WTC11 (cell line): ENCODE measurements at regions not wholly inside any gene's neighbourhood (a gene's known extent, or its start where the extent isn't known, plus 50 kb on each side); places are given as distances from the start of the nearest gene placed in this dataset.

Experiments used
- ATAC-seq: fragments of 200-7000 bp; cut with Tn5 transposase; 2 replicates; pipeline ENCODE4 v1.10.0; 2021; ENCODE audit warnings: mild to moderate bottlenecking, moderate library complexity
- CTCF ChIA-PET: fragments of 300-600 bp; sonication (Branson Sonifier 250); formaldehyde crosslinking; loops from one replicate; lab custom pipeline; 2021; ENCODE audit warnings: antibody characterized with exemption; lab: Charles Lee
- POLR2A ChIA-PET: fragments of 350-600 bp; sonication (Branson Sonifier 250); formaldehyde crosslinking; loops from one replicate; lab custom pipeline; 2021; ENCODE audit warnings: antibody characterized with exemption; lab: Charles Lee
- DNase-seq: peaks from one replicate; pipeline ENCODE4 v3.0.0; 2021; ENCODE audit warnings: low spot score
- H3K27ac Mint-ChIP-seq: 2 replicates; pipeline ENCODE4 v1.8.0; 2021; ENCODE audit warnings: mixed read lengths
- H3K27me3 Mint-ChIP-seq: 2 replicates; pipeline ENCODE4 v1.8.0; 2021; ENCODE audit warnings: low read depth, mild to moderate bottlenecking, moderate library complexity, mixed read lengths
- H3K36me3 Mint-ChIP-seq: 2 replicates; pipeline ENCODE4 v1.8.0; 2021; ENCODE audit warnings: mixed read lengths
- H3K4me1 Mint-ChIP-seq: 2 replicates; pipeline ENCODE4 v1.8.0; 2022; ENCODE audit warnings: mixed read lengths
- H3K4me3 Mint-ChIP-seq: 2 replicates; pipeline ENCODE4 v1.8.0; 2021; ENCODE audit warnings: mild to moderate bottlenecking, moderate library complexity, mixed read lengths
- H3K9me3 Mint-ChIP-seq: 2 replicates; pipeline ENCODE4 v1.8.0; 2021; ENCODE audit warnings: mixed read lengths
- ATF6 ChIP-seq: sonication (generic); formaldehyde crosslinking; IDR thresholded peaks from 2 replicates; pipeline ENCODE4 v1.8.1; 2023; ENCODE audit warnings: mild to moderate bottlenecking, missing genetic modification reagents
- E2F4 ChIP-seq: sonication (generic); formaldehyde crosslinking; IDR thresholded peaks from 2 replicates; pipeline ENCODE4 v1.8.1; 2022; ENCODE audit warnings: low read depth, mild to moderate bottlenecking, moderate library complexity, missing genetic modification reagents, borderline replicate concordance
- ERG ChIP-seq: fragments of 250-450 bp; sonication (Bioruptor Pico); IDR thresholded peaks from 2 replicates; pipeline ENCODE4 v1.8.0; 2021; ENCODE audit warnings: mild to moderate bottlenecking
- FOXP1 ChIP-seq: sonication (generic); formaldehyde crosslinking; IDR thresholded peaks from 2 replicates; pipeline ENCODE4 v1.8.0; 2022; ENCODE audit warnings: missing genetic modification reagents, mild to moderate bottlenecking, moderate library complexity, borderline replicate concordance
- FOXP4 ChIP-seq: sonication (generic); formaldehyde crosslinking; IDR thresholded peaks from 2 replicates; pipeline ENCODE4 v1.8.0; 2022; ENCODE audit warnings: mild to moderate bottlenecking, missing genetic modification reagents
- IRF1 ChIP-seq: sonication (generic); formaldehyde crosslinking; IDR thresholded peaks from 2 replicates; pipeline ENCODE4 v1.8.0; 2023; ENCODE audit warnings: missing genetic modification reagents
- MXD4 ChIP-seq: fragments of 250-450 bp; sonication (Bioruptor Pico); IDR thresholded peaks from 2 replicates; pipeline ENCODE4 v1.8.0; 2021; ENCODE audit warnings: mild to moderate bottlenecking, moderate library complexity, borderline replicate concordance
- RORB ChIP-seq: fragments of 250-450 bp; sonication (Bioruptor Pico); IDR thresholded peaks from 2 replicates; pipeline ENCODE4 v1.9.0; 2021; ENCODE audit warnings: mild to moderate bottlenecking
- TCF7 ChIP-seq: sonication (generic); formaldehyde crosslinking; IDR thresholded peaks from 2 replicates; pipeline ENCODE4 v1.8.0; 2022; ENCODE audit warnings: mild to moderate bottlenecking, low read depth, missing genetic modification reagents, moderate library complexity
- TEAD1 ChIP-seq: sonication (generic); formaldehyde crosslinking; IDR thresholded peaks from 2 replicates; pipeline ENCODE4 v1.8.0; 2022; ENCODE audit warnings: mild to moderate bottlenecking, missing genetic modification reagents
- TP53 ChIP-seq: sonication (generic); formaldehyde crosslinking; IDR thresholded peaks from 2 replicates; pipeline ENCODE4 v1.8.1; 2023; ENCODE audit warnings: mild to moderate bottlenecking, missing genetic modification reagents
- ZNF232 ChIP-seq: sonication (generic); formaldehyde crosslinking; IDR thresholded peaks from 2 replicates; pipeline ENCODE4 v1.8.0; 2022; ENCODE audit warnings: mild to moderate bottlenecking, missing genetic modification reagents
- ZNF423 ChIP-seq: fragments of 250-450 bp; sonication (Bioruptor Pico); IDR thresholded peaks from 2 replicates; pipeline ENCODE4 v2.1.2; 2022; ENCODE audit warnings: mild to moderate bottlenecking, moderate library complexity
- ZNF512 ChIP-seq: sonication (generic); formaldehyde crosslinking; IDR thresholded peaks from 2 replicates; pipeline ENCODE4 v1.8.1; 2022; ENCODE audit warnings: missing genetic modification reagents, borderline replicate concordance

GRCh38 chr1:75673399-75673798 lies 51.1 kb upstream of the ACADM start:
- H3K27ac Mint-ChIP-seq, result no peak overlapping the region

GRCh38 chr1:75673885-75674284 lies 50.6 kb upstream of the ACADM start:
- Mint-ChIP-seq H3K4me1 (peaks cover 58% of the 10 kb centered on the region), H3K4me3 (no peak overlapping the region), H3K27me3 (peaks cover under 1% of the 10 kb centered on the region; the same call in 1 of the 2 replicates), H3K9me3 (peaks cover 9% of the 10 kb centered on the region), H3K27ac (no peak overlapping the region), H3K36me3 (peaks cover 3% of the 10 kb centered on the region; the same call in 1 of the 2 replicates)
- ATAC-seq (no peak), DNase-seq (no peak)
- ChIA-PET CTCF (no interaction called here), POLR2A (no interaction called here)
- TF ChIP-seq ZNF512 (CRISPR knock-in tag) (no peak), TEAD1 (CRISPR knock-in tag) (no peak), ATF6 (CRISPR knock-in tag) (no peak), MXD4 (CRISPR knock-in tag) (no peak)

More at GRCh38 chr1:75673399-75673798, 51.1 kb upstream of the ACADM start:
- H3K27me3 Mint-ChIP-seq, result no peaks in the 10 kb centered on the region
- POLR2A ChIA-PET, result no interaction called here
- no peak for DNase-seq
- CTCF ChIA-PET, result interaction anchor here (1.0 to 1.3 kb wide), 2 partner anchors 24 to 58 kb away, joined by 3 to 10 read pairs; no protein-coding TSS in a partner anchor
- H3K4me1 Mint-ChIP-seq, result peaks cover 53% of the 10 kb centered on the region
- peaks cover 3% of the 10 kb centered on the region; the same call in 1 of the 2 replicates for H3K36me3 Mint-ChIP-seq
- peaks cover 9% of the 10 kb centered on the region for H3K9me3 Mint-ChIP-seq
- H3K4me3 Mint-ChIP-seq, result no peak overlapping the region
- TF ChIP-seq ERG (no peak), TCF7 (CRISPR knock-in tag) (no peak), TP53 (CRISPR knock-in tag) (no peak), RORB (CRISPR knock-in tag) (no peak), ZNF423 (no peak), E2F4 (CRISPR knock-in tag) (no peak), IRF1 (CRISPR knock-in tag) (no peak), FOXP4 (CRISPR knock-in tag) (no peak), FOXP1 (CRISPR knock-in tag) (no peak), ZNF232 (no peak), ATF6 (CRISPR knock-in tag) (no peak)
- no peak for ATAC-seq
